ENCODE measurements at regions not wholly inside any gene's neighbourhood (a gene's known extent, or its start where the extent isn't known, plus 50 kb on each side); places are given as distances from the start of the nearest gene placed in this dataset.

- Histone ChIP-seq H3K4me1 (ENCODE audit: control insufficient read depth, insufficient read depth, low read length, poor library complexity, severe bottlenecking) (no peaks in the 10 kb centered on the region), H3K27ac (ENCODE audit: insufficient read depth, low read length, poor library complexity, severe bottlenecking) (no peak overlapping the region), H3K36me3 (ENCODE audit: control insufficient read depth, insufficient read depth, low read length) (no peaks in the 10 kb centered on the region), H3K9me3 (ENCODE audit: control insufficient read depth, low read length) (no peaks in the 10 kb centered on the region), H3K27me3 (replicated peaks; ENCODE audit: control insufficient read depth, insufficient read depth, low read length, poor library complexity, severe bottlenecking) (no peaks in the 10 kb centered on the region), H3K4me3 (ENCODE audit: insufficient read depth, low read depth, low read length, poor library complexity, severe bottlenecking) (no peak overlapping the region)
- DNase-seq = no peak
Measured at GRCh38 chr21:27694667-27695066, 727.8 kb upstream of the ADAMTS5 start.

- no peak for DNase-seq
- H3K27me3 ChIP-seq (replicated peaks; ENCODE audit: control insufficient read depth, insufficient read depth, low read length, poor library complexity, severe bottlenecking) = no peaks in the 10 kb centered on the region
- H3K4me1 ChIP-seq (ENCODE audit: control insufficient read depth, insufficient read depth, low read length, poor library complexity, severe bottlenecking) = no peaks in the 10 kb centered on the region
- no peak overlapping the region for H3K4me3 ChIP-seq (ENCODE audit: insufficient read depth, low read depth, low read length, poor library complexity, severe bottlenecking)
- H3K27ac ChIP-seq (ENCODE audit: insufficient read depth, low read length, poor library complexity, severe bottlenecking) = no peak overlapping the region
- H3K36me3 ChIP-seq (ENCODE audit: control insufficient read depth, insufficient read depth, low read length) = no peaks in the 10 kb centered on the region
- H3K9me3 ChIP-seq (ENCODE audit: control insufficient read depth, low read length) = no peaks in the 10 kb centered on the region
Measured at GRCh38 chr21:27693376-27693775, 726.5 kb upstream of the ADAMTS5 start.

- Histone ChIP-seq H3K27ac (ENCODE audit: insufficient read depth, low read length, poor library complexity, severe bottlenecking) (no peak overlapping the region), H3K4me3 (ENCODE audit: insufficient read depth, low read depth, low read length, poor library complexity, severe bottlenecking) (no peak overlapping the region), H3K9me3 (ENCODE audit: control insufficient read depth, low read length) (no peaks in the 10 kb centered on the region), H3K27me3 (replicated peaks; ENCODE audit: control insufficient read depth, insufficient read depth, low read length, poor library complexity, severe bottlenecking) (no peaks in the 10 kb centered on the region), H3K4me1 (ENCODE audit: control insufficient read depth, insufficient read depth, low read length, poor library complexity, severe bottlenecking) (no peaks in the 10 kb centered on the region), H3K36me3 (ENCODE audit: control insufficient read depth, insufficient read depth, low read length) (no peaks in the 10 kb centered on the region)
- DNase-seq = no peak
Measured at GRCh38 chr21:27691516-27691915, 724.6 kb upstream of the ADAMTS5 start.

GRCh38 chr21:27691006-27691405 lies 724.1 kb upstream of the ADAMTS5 start:
- H3K4me1 ChIP-seq (ENCODE audit: control insufficient read depth, insufficient read depth, low read length, poor library complexity, severe bottlenecking) = no peaks in the 10 kb centered on the region
- H3K36me3 ChIP-seq (ENCODE audit: control insufficient read depth, insufficient read depth, low read length) = no peaks in the 10 kb centered on the region
- no peak for DNase-seq
- H3K27ac ChIP-seq (ENCODE audit: insufficient read depth, low read length, poor library complexity, severe bottlenecking) = no peak overlapping the region
- H3K27me3 ChIP-seq (replicated peaks; ENCODE audit: control insufficient read depth, insufficient read depth, low read length, poor library complexity, severe bottlenecking) = no peaks in the 10 kb centered on the region
- no peaks in the 10 kb centered on the region for H3K9me3 ChIP-seq (ENCODE audit: control insufficient read depth, low read length)
- no peak overlapping the region for H3K4me3 ChIP-seq (ENCODE audit: insufficient read depth, low read depth, low read length, poor library complexity, severe bottlenecking)

GRCh38 chr21:27690426-27690825 lies 723.5 kb upstream of the ADAMTS5 start:
- Histone ChIP-seq H3K9me3 (ENCODE audit: control insufficient read depth, low read length) (no peaks in the 10 kb centered on the region), H3K36me3 (ENCODE audit: control insufficient read depth, insufficient read depth, low read length) (no peaks in the 10 kb centered on the region), H3K27ac (ENCODE audit: insufficient read depth, low read length, poor library complexity, severe bottlenecking) (no peak overlapping the region), H3K27me3 (replicated peaks; ENCODE audit: control insufficient read depth, insufficient read depth, low read length, poor library complexity, severe bottlenecking) (no peaks in the 10 kb centered on the region), H3K4me3 (ENCODE audit: insufficient read depth, low read depth, low read length, poor library complexity, severe bottlenecking) (no peak overlapping the region), H3K4me1 (ENCODE audit: control insufficient read depth, insufficient read depth, low read length, poor library complexity, severe bottlenecking) (no peaks in the 10 kb centered on the region)
- DNase-seq = no peak

- Histone ChIP-seq H3K4me3 (ENCODE audit: insufficient read depth, low read depth, low read length, poor library complexity, severe bottlenecking) (no peak overlapping the region), H3K4me1 (ENCODE audit: control insufficient read depth, insufficient read depth, low read length, poor library complexity, severe bottlenecking) (no peaks in the 10 kb centered on the region), H3K36me3 (ENCODE audit: control insufficient read depth, insufficient read depth, low read length) (no peaks in the 10 kb centered on the region), H3K9me3 (ENCODE audit: control insufficient read depth, low read length) (no peaks in the 10 kb centered on the region), H3K27ac (ENCODE audit: insufficient read depth, low read length, poor library complexity, severe bottlenecking) (no peak overlapping the region), H3K27me3 (replicated peaks; ENCODE audit: control insufficient read depth, insufficient read depth, low read length, poor library complexity, severe bottlenecking) (no peaks in the 10 kb centered on the region)
- DNase-seq = no peak
Measured at GRCh38 chr21:27688773-27689172, 721.9 kb upstream of the ADAMTS5 start.

- no peaks in the 10 kb centered on the region for H3K36me3 ChIP-seq (ENCODE audit: control insufficient read depth, insufficient read depth, low read length)
- no peaks in the 10 kb centered on the region for H3K27me3 ChIP-seq (replicated peaks; ENCODE audit: control insufficient read depth, insufficient read depth, low read length, poor library complexity, severe bottlenecking)
- no peak for DNase-seq
- no peak overlapping the region for H3K27ac ChIP-seq (ENCODE audit: insufficient read depth, low read length, poor library complexity, severe bottlenecking)
- no peaks in the 10 kb centered on the region for H3K9me3 ChIP-seq (ENCODE audit: control insufficient read depth, low read length)
- H3K4me1 ChIP-seq (ENCODE audit: control insufficient read depth, insufficient read depth, low read length, poor library complexity, severe bottlenecking) = no peaks in the 10 kb centered on the region
- H3K4me3 ChIP-seq (ENCODE audit: insufficient read depth, low read depth, low read length, poor library complexity, severe bottlenecking) = no peak overlapping the region
Measured at GRCh38 chr21:27683292-27683691, 716.4 kb upstream of the ADAMTS5 start.

GRCh38 chr21:27681841-27682240 lies 715.0 kb upstream of the ADAMTS5 start:
- Histone ChIP-seq H3K27me3 (replicated peaks; ENCODE audit: control insufficient read depth, insufficient read depth, low read length, poor library complexity, severe bottlenecking) (no peaks in the 10 kb centered on the region), H3K27ac (ENCODE audit: insufficient read depth, low read length, poor library complexity, severe bottlenecking) (no peak overlapping the region), H3K9me3 (ENCODE audit: control insufficient read depth, low read length) (no peaks in the 10 kb centered on the region), H3K4me1 (ENCODE audit: control insufficient read depth, insufficient read depth, low read length, poor library complexity, severe bottlenecking) (no peaks in the 10 kb centered on the region), H3K36me3 (ENCODE audit: control insufficient read depth, insufficient read depth, low read length) (no peaks in the 10 kb centered on the region), H3K4me3 (ENCODE audit: insufficient read depth, low read depth, low read length, poor library complexity, severe bottlenecking) (no peak overlapping the region)
- no peak for DNase-seq

- no peaks in the 10 kb centered on the region for H3K27me3 ChIP-seq (replicated peaks; ENCODE audit: control insufficient read depth, insufficient read depth, low read length, poor library complexity, severe bottlenecking)
- H3K9me3 ChIP-seq (ENCODE audit: control insufficient read depth, low read length) = no peaks in the 10 kb centered on the region
- no peak overlapping the region for H3K4me3 ChIP-seq (ENCODE audit: insufficient read depth, low read depth, low read length, poor library complexity, severe bottlenecking)
- no peaks in the 10 kb centered on the region for H3K36me3 ChIP-seq (ENCODE audit: control insufficient read depth, insufficient read depth, low read length)
- no peaks in the 10 kb centered on the region for H3K4me1 ChIP-seq (ENCODE audit: control insufficient read depth, insufficient read depth, low read length, poor library complexity, severe bottlenecking)
- DNase-seq = no peak
- no peak overlapping the region for H3K27ac ChIP-seq (ENCODE audit: insufficient read depth, low read length, poor library complexity, severe bottlenecking)
Measured at GRCh38 chr21:27681038-27681437, 714.1 kb upstream of the ADAMTS5 start.

- no peaks in the 10 kb centered on the region for H3K9me3 ChIP-seq (ENCODE audit: control insufficient read depth, low read length)
- H3K27ac ChIP-seq (ENCODE audit: insufficient read depth, low read length, poor library complexity, severe bottlenecking) = no peak overlapping the region
- no peaks in the 10 kb centered on the region for H3K4me1 ChIP-seq (ENCODE audit: control insufficient read depth, insufficient read depth, low read length, poor library complexity, severe bottlenecking)
- DNase-seq = no peak
- no peaks in the 10 kb centered on the region for H3K27me3 ChIP-seq (replicated peaks; ENCODE audit: control insufficient read depth, insufficient read depth, low read length, poor library complexity, severe bottlenecking)
- no peaks in the 10 kb centered on the region for H3K36me3 ChIP-seq (ENCODE audit: control insufficient read depth, insufficient read depth, low read length)
- no peak overlapping the region for H3K4me3 ChIP-seq (ENCODE audit: insufficient read depth, low read depth, low read length, poor library complexity, severe bottlenecking)
Measured at GRCh38 chr21:27680181-27680580, 713.3 kb upstream of the ADAMTS5 start.

- Histone ChIP-seq H3K4me1 (ENCODE audit: control insufficient read depth, insufficient read depth, low read length, poor library complexity, severe bottlenecking) (no peaks in the 10 kb centered on the region), H3K36me3 (ENCODE audit: control insufficient read depth, insufficient read depth, low read length) (no peaks in the 10 kb centered on the region), H3K9me3 (ENCODE audit: control insufficient read depth, low read length) (no peaks in the 10 kb centered on the region), H3K27me3 (replicated peaks; ENCODE audit: control insufficient read depth, insufficient read depth, low read length, poor library complexity, severe bottlenecking) (no peaks in the 10 kb centered on the region), H3K27ac (ENCODE audit: insufficient read depth, low read length, poor library complexity, severe bottlenecking) (no peak overlapping the region), H3K4me3 (ENCODE audit: insufficient read depth, low read depth, low read length, poor library complexity, severe bottlenecking) (no peak overlapping the region)
- DNase-seq = no peak
Measured at GRCh38 chr21:27678511-27678910, 711.6 kb upstream of the ADAMTS5 start.

Measured in effector memory CD4-positive, alpha-beta T cell (primary cell).